HAP-1 (cell line): ENCODE measurements at regions not wholly inside any gene's neighbourhood (a gene's known extent, or its start where the extent isn't known, plus 50 kb on each side); places are given as distances from the start of the nearest gene placed in this dataset.
"Not testable (repeated sequence)": the region's sequence is repeated elsewhere in the genome, so short reads cannot be mapped to it uniquely, and the experiment has no call there.

ENCODE experiments used
- DNase-seq, 2 experiments: peaks; one replicate each; pipeline ENCODE4 v3.0.0-alpha.2; 2016 to 2020; ENCODE audit warnings: low spot score in 2 of 2
- H3K27me3 ChIP-seq: fragments of 250-450 bp; sonication (Bioruptor Pico); 2 replicates; pipeline ENCODE4 v1.5.1; 2020; ENCODE audit warnings: low read depth, mild to moderate bottlenecking, moderate library complexity
- H3K36me3 ChIP-seq: fragments of 250-450 bp; sonication (Bioruptor Pico); replicated peaks from 2 replicates; pipeline ENCODE4 v1.5.1; 2020; ENCODE audit warnings: mild to moderate bottlenecking
- H3K4me1 ChIP-seq: fragments of 250-450 bp; sonication (Bioruptor Pico); 2 replicates; pipeline ENCODE4 v1.5.1; 2020; ENCODE audit warnings: mild to moderate bottlenecking
- H3K4me3 ChIP-seq: fragments of 250-450 bp; sonication (Bioruptor Pico); 2 replicates; pipeline ENCODE4 v1.5.1; 2020; ENCODE audit warnings: mild to moderate bottlenecking, moderate library complexity
- H3K9me3 ChIP-seq: fragments of 250-450 bp; sonication (Bioruptor Pico); 2 replicates; pipeline ENCODE4 v1.5.1; 2020; ENCODE audit warnings: mild to moderate bottlenecking, moderate library complexity
- in situ Hi-C: fragments of 300-500 bp; cut with MboI; formaldehyde crosslinking; loops from 3 replicates; pipeline ENCODE4 v1.14.3; 2020; ENCODE audit warnings: low sequenced_read_pairs, inconsistent platforms, mixed read lengths

DNA sequence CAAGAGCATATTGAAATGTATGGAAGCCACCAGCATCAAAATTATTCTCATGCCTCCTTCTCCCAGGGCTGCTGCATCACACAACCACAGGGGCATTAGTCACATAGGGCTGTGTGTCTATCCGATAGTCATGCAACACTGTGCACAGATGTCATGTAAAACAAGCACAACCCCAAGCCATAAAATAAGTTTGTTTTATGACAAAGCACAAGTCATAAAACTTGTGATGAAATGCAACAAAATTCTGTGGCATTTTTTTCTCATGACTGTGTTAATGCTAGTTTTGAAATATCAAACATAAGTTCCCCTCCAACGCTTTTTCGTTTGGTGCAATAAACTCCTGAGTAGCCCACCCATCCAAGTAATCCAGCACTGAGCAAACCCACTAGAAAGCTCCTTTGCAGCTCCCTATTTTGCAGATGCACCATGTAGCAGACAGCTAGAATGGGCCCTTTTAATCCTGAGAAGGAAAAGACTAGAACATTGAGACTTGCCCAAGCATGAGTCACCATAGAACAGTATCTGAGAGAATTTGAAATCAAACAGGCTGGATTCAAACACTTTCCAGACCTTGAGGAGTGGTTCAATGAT lies 93.3 kb upstream of the ZNF366 start:
- no peak for DNase-seq

DNA sequence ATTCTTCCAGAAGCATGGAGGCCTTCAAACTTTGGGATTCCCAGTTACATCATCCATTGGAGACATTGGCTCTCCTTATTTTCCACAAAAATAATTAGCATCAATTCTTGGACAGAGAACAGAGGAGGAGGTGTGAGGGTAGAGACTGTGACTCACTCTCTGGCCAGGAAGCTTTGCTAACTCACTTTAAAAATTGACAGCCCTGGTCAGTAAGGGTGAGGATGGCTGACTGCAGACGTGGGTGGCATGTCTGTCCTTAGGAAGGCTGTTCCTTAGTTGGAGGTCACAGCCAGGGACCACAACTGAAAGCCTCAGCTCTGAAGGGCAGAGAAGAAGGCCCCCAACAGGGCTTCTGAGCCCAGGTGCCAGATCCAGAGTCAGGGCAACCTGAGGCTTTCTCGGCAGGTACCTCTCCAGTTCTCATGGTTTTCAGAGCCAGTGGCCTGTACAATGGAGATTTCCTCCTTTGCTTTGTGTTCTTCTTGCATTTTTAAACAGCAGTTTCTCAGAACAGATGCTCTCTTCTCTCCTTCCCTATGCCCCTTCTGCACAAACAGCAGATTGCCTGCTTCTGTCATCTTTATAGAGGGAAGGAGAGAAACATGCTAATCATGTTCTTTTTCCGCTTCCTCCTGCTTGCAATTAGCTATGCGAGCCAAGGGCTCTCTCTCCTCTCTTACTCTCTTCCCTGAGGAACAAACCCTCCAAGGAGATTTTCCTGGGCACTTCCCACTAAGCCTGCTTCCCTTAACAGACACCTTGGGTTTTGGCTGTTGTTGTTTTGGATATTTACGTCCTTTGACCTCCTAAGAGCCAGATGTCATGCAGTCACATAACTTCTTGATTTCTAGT lies 92.5 kb upstream of the ZNF366 start:
- Histone ChIP-seq H3K4me1 (no peaks in the 10 kb centered on the region; the same call in 1 of the 2 replicates), H3K36me3 (no peaks in the 10 kb centered on the region), H3K27me3 (no peaks in the 10 kb centered on the region), H3K9me3 (no peaks in the 10 kb centered on the region; the same call in 1 of the 2 replicates), H3K4me3 (no peak overlapping the region)
- no peak for DNase-seq
- in situ Hi-C loops, result no loop called here

More for the DNA sequence above, 93.3 kb upstream of the ZNF366 start:
- H3K4me1 ChIP-seq, result no peaks in the 10 kb centered on the region; the same call in 1 of the 2 replicates
- H3K27me3 ChIP-seq, result no peaks in the 10 kb centered on the region
- in situ Hi-C loops, result no loop called here
- H3K9me3 ChIP-seq, result no peaks in the 10 kb centered on the region; the same call in 1 of the 2 replicates
- no peaks in the 10 kb centered on the region for H3K36me3 ChIP-seq
- H3K4me3 ChIP-seq, result no peak overlapping the region

DNA sequence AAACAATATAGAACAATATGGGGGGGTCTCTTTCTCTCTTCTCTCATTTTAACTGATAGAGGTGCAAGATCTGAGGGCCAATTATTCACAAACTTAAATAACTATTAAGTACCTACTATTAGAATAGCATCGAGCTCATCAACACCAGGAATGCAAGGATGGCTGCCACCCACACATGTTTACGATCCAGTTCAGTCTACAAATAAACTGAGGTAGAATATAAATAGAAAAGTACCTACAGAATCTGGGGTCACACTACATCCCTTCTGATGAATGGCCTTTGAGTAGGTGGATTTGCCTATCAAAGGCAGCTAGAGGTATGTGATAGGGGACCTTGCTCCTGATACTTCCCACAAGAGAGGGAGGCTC lies 91.8 kb upstream of the ZNF366 start:
- Histone ChIP-seq H3K4me1 (no peaks in the 10 kb centered on the region; the same call in 1 of the 2 replicates), H3K36me3 (no peaks in the 10 kb centered on the region), H3K9me3 (no peaks in the 10 kb centered on the region; the same call in 1 of the 2 replicates), H3K4me3 (no peak overlapping the region), H3K27me3 (no peaks in the 10 kb centered on the region)
- DNase-seq, result no peak
- in situ Hi-C loops, result no loop called here

DNA sequence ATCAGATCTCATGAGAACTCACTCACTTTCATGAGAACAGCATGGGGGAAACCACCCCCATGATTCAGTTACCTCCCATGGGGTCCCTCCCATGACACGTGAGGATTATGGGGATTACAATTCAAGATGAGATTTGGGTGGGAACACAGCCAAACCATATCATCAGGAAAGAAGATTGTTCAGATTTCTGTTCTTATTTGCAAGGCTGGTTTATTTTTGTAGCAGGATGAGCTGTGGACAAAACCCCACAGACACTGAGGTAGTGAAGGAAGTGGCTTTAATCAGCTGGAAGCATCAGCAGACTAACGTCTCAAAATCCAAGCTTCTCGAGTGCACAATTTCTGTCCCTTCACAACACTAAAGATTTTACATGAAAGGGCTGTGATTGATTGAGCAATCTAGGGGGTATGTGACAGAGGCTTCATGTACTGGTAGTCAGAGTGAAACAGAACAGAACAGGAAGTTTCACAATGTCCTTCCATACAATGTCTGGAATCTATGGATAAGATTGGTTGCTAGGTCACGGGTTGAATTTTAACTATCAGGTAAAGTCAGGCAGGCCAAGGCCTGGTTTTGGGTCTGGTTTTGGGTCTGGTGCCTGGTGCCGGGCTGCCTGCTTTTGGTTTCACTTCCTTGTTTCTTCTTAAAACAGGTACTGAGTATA lies 91.3 kb upstream of the ZNF366 start:
- Histone ChIP-seq H3K36me3 (no peaks in the 10 kb centered on the region), H3K4me1 (no peaks in the 10 kb centered on the region; the same call in 1 of the 2 replicates), H3K27me3 (no peaks in the 10 kb centered on the region), H3K9me3 (no peaks in the 10 kb centered on the region; the same call in 1 of the 2 replicates), H3K4me3 (no peak overlapping the region)
- in situ Hi-C loops, result no loop called here
- no peak for DNase-seq

DNA sequence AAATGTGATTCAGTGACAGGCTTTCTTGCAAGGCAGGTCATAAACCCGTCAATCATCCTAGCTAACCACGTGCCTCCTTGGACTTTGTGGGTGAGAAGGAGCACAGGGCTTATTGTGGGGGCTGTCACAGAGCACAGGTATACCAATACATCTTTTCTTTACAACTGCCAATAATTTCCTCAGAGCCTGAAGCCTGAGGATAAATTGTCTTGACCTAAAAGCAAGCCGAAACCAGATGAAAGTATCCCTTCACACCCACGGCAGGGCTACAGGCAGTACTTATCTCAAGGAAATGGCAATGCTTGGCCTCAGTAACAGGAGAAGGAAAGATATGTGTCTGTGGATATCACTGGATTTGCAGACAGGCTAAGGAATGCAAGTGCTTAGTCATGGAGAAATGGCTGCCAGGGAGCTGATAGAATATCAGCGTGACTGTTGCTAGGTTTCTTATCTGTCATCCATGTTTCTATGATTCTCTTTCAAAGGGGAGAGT lies 90.3 kb upstream of the ZNF366 start:
- no peak for DNase-seq
- H3K9me3 ChIP-seq, result no peaks in the 10 kb centered on the region; the same call in 1 of the 2 replicates
- no peaks in the 10 kb centered on the region for H3K36me3 ChIP-seq
- no peaks in the 10 kb centered on the region; the same call in 1 of the 2 replicates for H3K4me1 ChIP-seq
- no peak overlapping the region for H3K4me3 ChIP-seq
- in situ Hi-C loops, result no loop called here
- H3K27me3 ChIP-seq, result no peaks in the 10 kb centered on the region

DNA sequence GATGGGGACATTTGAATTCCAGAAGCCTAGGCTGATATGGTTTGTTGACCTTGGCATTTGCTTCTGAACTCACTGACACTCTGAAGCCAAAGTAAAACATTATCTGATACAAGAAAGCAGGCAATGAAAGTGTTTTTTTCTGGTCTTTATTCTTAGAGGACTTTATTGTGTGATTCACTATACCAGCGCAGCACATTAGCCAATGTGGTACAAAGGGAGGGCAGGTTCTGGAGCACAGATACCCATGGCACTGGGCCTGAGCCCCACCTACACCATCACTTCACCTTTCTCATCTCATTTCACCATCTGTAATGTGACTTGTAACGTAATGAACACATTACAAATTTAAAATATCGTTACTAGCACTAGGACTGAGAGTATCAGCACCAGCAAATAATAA lies 89.7 kb upstream of the ZNF366 start:
- in situ Hi-C loops, result no loop called here
- H3K4me3 ChIP-seq, result no peak overlapping the region
- H3K9me3 ChIP-seq, result no peaks in the 10 kb centered on the region; the same call in 1 of the 2 replicates
- H3K27me3 ChIP-seq, result no peaks in the 10 kb centered on the region
- no peaks in the 10 kb centered on the region; the same call in 1 of the 2 replicates for H3K4me1 ChIP-seq
- peak in 1 of 2 experiments; percentile 2 for DNase-seq
- no peaks in the 10 kb centered on the region for H3K36me3 ChIP-seq

DNA sequence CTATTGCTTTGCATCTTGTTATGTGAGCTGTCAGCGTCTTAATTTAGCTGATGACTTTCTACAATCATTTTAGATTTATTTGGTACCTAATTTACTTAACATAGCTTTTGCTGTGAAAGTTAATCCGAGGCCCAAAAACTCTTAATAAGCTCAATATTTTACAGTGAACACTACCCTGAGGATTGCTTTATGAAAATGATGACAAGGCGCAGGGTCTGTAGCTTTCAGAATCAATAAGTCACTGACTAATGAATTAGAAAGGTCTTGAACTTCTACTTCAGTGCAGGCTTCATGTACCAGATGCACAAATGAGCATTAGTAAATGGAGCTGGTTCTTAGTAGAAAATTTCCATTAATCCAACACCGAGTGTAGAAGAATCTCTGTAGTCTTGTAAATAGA lies 81.4 kb upstream of the ZNF366 start:
- H3K36me3 ChIP-seq, result no peaks in the 10 kb centered on the region
- no peaks in the 10 kb centered on the region for H3K9me3 ChIP-seq
- no peaks in the 10 kb centered on the region for H3K4me1 ChIP-seq
- no peaks in the 10 kb centered on the region for H3K27me3 ChIP-seq
- DNase-seq, result no peak
- H3K4me3 ChIP-seq, result no peak overlapping the region
- in situ Hi-C loops, result no loop called here

DNA sequence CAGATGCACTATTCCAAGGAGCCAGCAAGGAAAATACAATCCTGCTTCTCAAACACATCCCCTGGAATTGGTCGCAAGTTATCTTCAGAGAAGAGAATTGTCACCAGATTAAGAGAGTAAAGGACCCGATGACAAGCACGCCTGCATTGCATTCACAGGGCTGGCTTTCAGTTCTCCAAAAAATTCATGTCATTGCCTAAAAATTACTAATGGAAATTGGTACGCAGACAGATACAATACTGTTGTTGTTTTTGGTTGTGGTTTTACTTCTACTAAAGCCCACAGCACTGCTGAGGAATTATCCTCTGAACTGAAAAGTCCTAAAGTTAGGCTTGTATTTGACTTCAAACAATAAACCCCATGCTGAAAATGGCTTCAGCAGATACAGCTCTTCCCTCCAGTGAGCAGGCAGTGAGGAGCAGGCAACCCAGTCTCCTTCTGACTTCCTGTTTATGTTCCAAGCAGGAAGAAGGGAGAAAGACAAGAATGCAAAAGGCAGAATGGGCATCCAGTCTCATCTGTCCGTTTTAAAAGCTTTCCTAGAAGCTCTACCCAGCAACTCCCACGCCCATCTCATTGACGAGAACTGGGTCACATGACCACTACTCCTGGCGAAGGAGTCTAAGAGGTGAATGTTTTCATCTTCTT lies 80.6 kb upstream of the ZNF366 start:
- no peaks in the 10 kb centered on the region for H3K27me3 ChIP-seq
- no peaks in the 10 kb centered on the region for H3K9me3 ChIP-seq
- in situ Hi-C loops, result no loop called here
- no peaks in the 10 kb centered on the region for H3K4me1 ChIP-seq
- no peak for DNase-seq
- H3K36me3 ChIP-seq, result no peaks in the 10 kb centered on the region
- H3K4me3 ChIP-seq, result no peak overlapping the region

DNA sequence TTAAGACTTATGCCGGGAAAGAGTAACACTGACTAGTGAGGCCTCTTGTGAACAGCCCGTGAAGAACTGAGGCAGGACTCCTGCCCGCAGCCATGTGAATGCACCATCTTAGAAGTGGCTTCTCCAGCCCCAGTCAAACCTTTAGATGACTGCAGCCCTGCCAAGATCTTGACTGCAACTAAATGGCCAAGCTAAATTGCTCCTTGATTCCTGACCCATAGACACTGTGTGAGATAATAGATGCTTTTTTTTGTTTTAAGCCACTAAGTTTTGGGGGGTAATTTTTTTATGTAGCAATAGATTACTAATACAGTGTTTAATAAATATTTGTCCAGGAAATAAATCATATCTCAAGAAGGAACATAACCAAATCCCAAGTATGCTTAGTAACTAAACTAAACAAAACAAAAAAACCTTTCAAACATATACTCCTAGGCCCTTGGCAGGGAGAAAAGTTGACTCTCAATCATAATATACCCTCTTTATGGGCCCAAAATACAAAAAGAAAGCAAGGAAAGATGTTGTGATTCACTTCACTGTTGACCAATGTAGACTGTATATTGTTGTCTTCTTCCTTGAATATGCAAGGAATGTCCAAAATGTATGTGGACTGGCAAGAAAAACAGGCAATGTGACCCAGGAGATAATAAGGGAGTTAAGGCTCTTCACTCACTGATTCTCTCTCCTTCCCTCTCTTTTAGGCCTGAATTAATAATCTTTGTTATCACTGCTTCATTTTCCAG lies 79.7 kb upstream of the ZNF366 start:
- H3K4me3 ChIP-seq, result no peak overlapping the region
- no peak for DNase-seq
- H3K27me3 ChIP-seq, result no peaks in the 10 kb centered on the region
- no peaks in the 10 kb centered on the region for H3K4me1 ChIP-seq
- H3K36me3 ChIP-seq, result no peaks in the 10 kb centered on the region
- H3K9me3 ChIP-seq, result no peaks in the 10 kb centered on the region
- in situ Hi-C loops, result no loop called here

DNA sequence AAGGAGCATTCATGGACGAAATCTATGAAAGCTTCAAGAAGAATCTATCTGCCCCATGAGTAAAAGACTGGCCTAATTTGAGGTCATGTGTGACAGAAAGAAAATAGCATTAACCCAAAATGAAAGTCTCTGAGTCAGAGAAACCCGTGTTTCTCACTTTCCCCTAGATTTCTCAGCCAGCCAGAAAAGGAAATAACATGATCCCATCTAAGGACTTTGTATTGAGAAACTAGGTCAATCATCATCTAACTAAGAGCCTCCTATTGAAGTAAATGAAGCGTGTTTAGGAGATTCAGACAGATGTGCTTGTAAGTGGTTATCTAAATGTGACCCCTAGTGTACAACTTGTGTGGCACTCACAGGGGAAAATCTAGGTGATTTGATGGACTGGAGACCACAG lies 77.3 kb upstream of the ZNF366 start:
- in situ Hi-C loops, result no loop called here

DNA sequence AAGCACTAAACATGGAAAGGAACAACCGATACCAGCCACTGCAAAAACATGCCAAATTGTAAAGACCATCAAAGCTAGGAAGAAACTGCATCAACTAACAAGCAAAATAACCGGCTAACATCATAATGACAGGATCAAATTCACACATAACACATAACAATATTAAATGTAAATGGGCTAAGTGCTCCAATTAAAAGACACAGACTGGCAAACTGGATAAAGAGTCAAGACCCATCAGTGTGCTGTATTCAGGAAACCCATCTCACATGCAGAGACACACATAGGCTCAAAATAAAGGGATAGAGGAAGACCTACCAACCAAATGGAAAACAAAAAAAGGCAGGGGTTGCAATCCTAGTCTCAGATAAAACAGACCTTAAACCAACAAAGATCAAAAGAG lies 72.1 kb upstream of the ZNF366 start:
- H3K4me3 ChIP-seq, H3K27me3 ChIP-seq, H3K36me3 ChIP-seq, DNase-seq, H3K4me1 ChIP-seq, in situ Hi-C loops, H3K9me3 ChIP-seq: not testable (repeated sequence)

More for the DNA sequence above, 77.3 kb upstream of the ZNF366 start:
- no peak for DNase-seq
- H3K27me3 ChIP-seq, result no peaks in the 10 kb centered on the region
- H3K9me3 ChIP-seq, result no peaks in the 10 kb centered on the region
- H3K4me3 ChIP-seq, result no peak overlapping the region
- H3K36me3 ChIP-seq, result no peaks in the 10 kb centered on the region
- no peaks in the 10 kb centered on the region for H3K4me1 ChIP-seq

DNA sequence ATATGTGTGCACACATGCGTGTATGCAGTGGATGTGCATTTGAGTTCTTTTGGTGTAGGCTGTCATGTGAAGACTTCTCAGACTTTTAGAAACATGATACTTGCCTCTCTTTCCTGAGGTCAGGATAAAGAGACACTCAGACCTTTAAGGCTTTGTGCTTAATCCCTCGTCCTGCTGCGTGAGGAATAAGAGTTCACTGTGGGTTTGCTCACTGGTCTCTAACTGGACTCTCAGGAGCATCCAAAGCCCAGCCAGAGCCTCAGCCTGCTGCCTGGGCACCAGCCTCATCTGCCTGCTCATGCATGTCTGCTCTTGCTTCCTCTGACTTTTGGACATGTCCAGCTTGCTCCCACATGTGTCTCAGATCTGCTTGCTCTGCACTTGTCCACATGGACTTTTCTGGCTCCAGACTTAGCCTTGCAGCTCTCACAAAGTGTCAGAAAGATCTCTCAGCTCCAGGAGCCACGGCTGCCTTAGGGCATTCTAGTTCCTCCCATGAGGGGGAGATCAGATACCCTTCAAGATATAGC lies 65.1 kb upstream of the ZNF366 start:
- H3K36me3 ChIP-seq, result no peaks in the 10 kb centered on the region
- no peaks in the 10 kb centered on the region for H3K4me1 ChIP-seq
- DNase-seq, result no peak
- in situ Hi-C loops, result no loop called here
- H3K27me3 ChIP-seq, result no peaks in the 10 kb centered on the region
- H3K9me3 ChIP-seq, result no peaks in the 10 kb centered on the region
- H3K4me3 ChIP-seq, result no peak overlapping the region
